ENCODE measurements at regions not wholly inside any gene's neighbourhood (a gene's known extent, or its start where the extent isn't known, plus 50 kb on each side); places are given as distances from the start of the nearest gene placed in this dataset.

DNA sequence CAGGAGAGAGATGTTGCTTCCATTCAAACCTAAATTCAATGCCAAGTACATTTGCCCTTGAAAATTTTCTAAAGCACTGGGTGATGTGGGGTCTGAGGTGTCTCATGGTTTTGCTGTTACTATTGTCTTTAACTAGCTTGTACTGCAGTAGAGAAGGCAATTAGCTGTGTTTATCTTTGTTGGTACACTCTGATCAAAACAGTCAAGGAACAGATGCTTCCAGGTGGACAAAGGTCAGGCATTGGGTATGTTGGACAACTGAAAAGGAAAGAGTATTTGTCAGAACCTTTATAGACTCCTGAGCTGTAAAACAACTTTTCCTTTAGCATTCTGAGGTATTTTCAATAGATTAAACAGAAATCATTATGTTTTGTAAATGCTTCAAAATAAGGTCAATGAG lies 2228.7 kb upstream of the WWC1 start:
- TF ChIP-seq, protein P1, sequence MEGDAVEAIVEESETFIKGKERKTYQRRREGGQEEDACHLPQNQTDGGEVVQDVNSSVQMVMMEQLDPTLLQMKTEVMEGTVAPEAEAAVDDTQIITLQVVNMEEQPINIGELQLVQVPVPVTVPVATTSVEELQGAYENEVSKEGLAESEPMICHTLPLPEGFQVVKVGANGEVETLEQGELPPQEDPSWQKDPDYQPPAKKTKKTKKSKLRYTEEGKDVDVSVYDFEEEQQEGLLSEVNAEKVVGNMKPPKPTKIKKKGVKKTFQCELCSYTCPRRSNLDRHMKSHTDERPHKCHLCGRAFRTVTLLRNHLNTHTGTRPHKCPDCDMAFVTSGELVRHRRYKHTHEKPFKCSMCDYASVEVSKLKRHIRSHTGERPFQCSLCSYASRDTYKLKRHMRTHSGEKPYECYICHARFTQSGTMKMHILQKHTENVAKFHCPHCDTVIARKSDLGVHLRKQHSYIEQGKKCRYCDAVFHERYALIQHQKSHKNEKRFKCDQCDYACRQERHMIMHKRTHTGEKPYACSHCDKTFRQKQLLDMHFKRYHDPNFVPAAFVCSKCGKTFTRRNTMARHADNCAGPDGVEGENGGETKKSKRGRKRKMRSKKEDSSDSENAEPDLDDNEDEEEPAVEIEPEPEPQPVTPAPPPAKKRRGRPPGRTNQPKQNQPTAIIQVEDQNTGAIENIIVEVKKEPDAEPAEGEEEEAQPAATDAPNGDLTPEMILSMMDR (IDR thresholded peaks at IDR 0.05 in 8 of 11, conservative IDR thresholded peaks at IDR 0.05 in 3 of 11) = no peak
- TF ChIP-seq POLR2A (IDR thresholded peaks at IDR 0.05) = no peak
